ENCODE measurements at regions not wholly inside any gene's neighbourhood (a gene's known extent, or its start where the extent isn't known, plus 50 kb on each side); places are given as distances from the start of the nearest gene placed in this dataset.
A peak's percentile ranks its signal among the peaks of the same experiment; 100 is the strongest.

DNA sequence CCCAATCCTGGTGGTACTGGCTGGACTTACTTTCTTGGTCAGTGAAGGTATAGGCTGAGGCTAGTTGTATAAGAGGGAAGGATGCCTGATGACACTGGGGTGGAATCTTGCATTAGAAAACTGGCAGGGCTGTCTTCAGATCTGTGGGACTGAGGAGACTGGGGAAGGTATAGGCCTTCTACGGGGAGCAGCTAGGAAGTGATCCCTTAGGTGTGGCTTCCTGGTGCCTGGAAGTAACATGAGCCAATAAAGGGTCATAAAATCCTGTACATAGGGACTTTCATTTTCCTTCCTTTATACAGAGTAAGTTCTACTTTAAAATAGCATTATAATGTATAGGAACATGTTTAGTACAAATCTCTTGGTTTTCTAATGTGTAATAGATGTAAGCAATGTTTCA lies 716.8 kb downstream of the LRFN5 start:
- DNase-seq (ENCODE audit: low read depth), result no peak
- no peak for TF ChIP-seq CTCF (conservative IDR thresholded peaks at IDR 0.05; ENCODE audit: low read depth, low read length)
- H3K4me3 ChIP-seq (ENCODE audit: low read depth, low read length), result no peak overlapping the region

GRCh38 chr14:42322531-42323284 lies 716.0 kb downstream of the LRFN5 start:
- no peak for TF ChIP-seq CTCF (conservative IDR thresholded peaks at IDR 0.05; ENCODE audit: low read depth, low read length)
- no peak overlapping the region for H3K4me3 ChIP-seq (ENCODE audit: low read depth, low read length)
- DNase-seq (ENCODE audit: low read depth), result no peak

DNA sequence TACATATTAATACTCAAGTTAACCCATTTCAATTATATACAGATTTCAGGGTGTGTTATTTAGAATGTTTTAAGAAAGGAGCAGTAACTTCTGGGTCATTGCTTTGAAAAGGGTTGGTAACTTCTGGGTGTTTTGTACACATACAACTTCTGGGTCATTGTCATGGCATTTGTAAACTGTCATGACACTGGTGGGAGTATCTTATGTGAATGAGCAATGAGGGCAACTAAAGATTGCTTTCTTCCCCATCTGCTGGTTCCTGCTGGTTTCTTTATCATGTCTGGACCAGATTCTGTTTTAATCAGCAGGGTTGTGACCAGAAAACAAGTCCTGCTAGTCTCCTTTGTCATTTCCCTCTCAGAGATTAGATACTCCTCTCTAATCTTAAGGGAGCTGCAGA lies 713.3 kb downstream of the LRFN5 start:
- no peak for TF ChIP-seq CTCF (conservative IDR thresholded peaks at IDR 0.05; ENCODE audit: low read depth, low read length)
- no peak for DNase-seq (ENCODE audit: low read depth)

DNA sequence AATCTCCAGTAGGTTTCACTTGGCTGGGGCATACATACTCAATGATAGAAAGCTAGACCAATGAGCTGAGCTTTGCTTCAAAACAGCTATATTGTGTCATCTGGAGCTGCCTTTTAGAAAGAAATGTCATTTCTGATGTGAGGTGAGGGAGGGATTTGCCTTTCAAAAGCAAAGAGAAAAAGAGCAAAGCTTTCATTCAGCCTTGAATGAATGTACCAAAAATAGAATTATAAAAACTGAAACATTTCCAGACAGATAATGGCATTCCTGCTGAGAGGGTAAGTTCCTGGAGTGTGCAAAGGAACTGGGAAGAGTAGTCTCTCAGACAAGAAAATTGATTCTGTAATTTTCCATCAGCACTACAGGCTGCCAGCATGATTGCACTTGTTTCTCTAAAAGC lies 710.0 kb downstream of the LRFN5 start:
- no peak overlapping the region for H3K4me3 ChIP-seq (ENCODE audit: low read depth, low read length)
- no peak for TF ChIP-seq CTCF (conservative IDR thresholded peaks at IDR 0.05; ENCODE audit: low read depth, low read length)
- no peak for DNase-seq (ENCODE audit: low read depth)

More for the DNA sequence above, 713.3 kb downstream of the LRFN5 start:
- no peak overlapping the region for H3K4me3 ChIP-seq (ENCODE audit: low read depth, low read length)

- no peak for TF ChIP-seq CTCF (conservative IDR thresholded peaks at IDR 0.05; ENCODE audit: low read depth, low read length)
- no peak overlapping the region for H3K4me3 ChIP-seq (ENCODE audit: low read depth, low read length)
- DNase-seq (ENCODE audit: low read depth), result no peak
Observed at GRCh38 chr14:42311876-42312275, 705.2 kb downstream of the LRFN5 start.

DNA sequence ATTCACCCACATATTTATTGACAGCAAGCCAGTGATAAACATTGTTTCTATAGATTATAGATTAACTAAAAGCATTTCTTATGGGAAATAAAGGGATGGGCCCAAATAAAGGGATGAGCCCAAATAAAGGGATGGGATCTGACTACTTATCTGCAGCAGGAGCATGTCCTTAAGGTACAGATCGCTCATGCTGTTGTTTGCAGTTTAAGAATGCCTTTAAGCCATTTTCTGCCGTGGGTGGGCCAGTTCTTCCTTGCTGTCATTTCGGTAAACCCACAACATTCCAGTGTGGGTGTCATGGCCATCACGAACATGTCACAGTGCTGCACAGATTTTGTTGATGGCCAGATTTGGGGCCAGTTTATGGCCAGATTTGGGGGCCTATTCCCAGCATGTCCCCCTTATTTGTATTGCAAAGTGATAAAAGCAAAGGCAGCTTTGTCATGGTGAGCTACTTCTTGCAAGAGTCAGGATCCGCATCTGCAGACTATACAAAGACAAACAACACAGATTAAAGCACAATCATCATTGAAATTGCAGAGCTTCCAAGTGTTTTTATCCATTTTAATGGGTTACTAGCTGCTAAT lies 700.7 kb downstream of the LRFN5 start:
- no peak overlapping the region for H3K4me3 ChIP-seq (ENCODE audit: low read depth, low read length)
- no peak for TF ChIP-seq CTCF (conservative IDR thresholded peaks at IDR 0.05; ENCODE audit: low read depth, low read length)
- DNase-seq (ENCODE audit: low read depth), result no peak

- DNase-seq (ENCODE audit: low read depth), result peak; percentile 0
- no peak overlapping the region for H3K4me3 ChIP-seq (ENCODE audit: low read depth, low read length)
- no peak for TF ChIP-seq CTCF (conservative IDR thresholded peaks at IDR 0.05; ENCODE audit: low read depth, low read length)
Observed at GRCh38 chr14:42299692-42300091, 693.0 kb downstream of the LRFN5 start.

Measured in choroid plexus epithelial cell (primary cell).